HG02798 (cell line): ENCODE measurements at regions not wholly inside any gene's neighbourhood (a gene's known extent, or its start where the extent isn't known, plus 50 kb on each side); places are given as distances from the start of the nearest gene placed in this dataset.
"Not testable (repeated sequence)": the region's sequence is repeated elsewhere in the genome, so short reads cannot be mapped to it uniquely, and the experiment has no call there.

Experiments
- ATAC-seq: cut with Tn5 transposase; IDR thresholded peaks from one replicate; pipeline ENCODE4 v1.9.1; 2021; ENCODE audit warnings: mild to moderate bottlenecking; ENCODE audit not compliant: unreplicated experiment, poor library complexity

DNA sequence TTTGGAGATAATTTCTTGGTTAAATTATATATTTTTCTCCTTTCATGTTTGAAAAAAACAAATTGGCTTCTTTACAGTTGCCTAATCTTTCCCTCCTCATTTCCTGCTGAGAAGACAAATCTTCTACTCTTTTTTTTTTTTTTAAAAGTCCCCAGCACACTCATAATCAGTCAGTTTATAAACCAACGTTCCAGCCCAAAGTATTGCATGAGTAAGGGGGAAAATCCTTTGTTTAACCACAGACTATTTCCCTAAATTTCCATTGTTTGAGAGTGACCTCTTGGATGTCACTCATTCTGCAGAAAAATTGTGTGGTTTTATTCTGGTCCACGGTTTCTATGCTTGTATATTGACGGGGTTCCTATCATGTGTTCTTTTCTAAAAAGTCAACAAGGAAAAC lies 55.1 kb upstream of the TLR4 start:
- ATAC-seq = no peak

DNA sequence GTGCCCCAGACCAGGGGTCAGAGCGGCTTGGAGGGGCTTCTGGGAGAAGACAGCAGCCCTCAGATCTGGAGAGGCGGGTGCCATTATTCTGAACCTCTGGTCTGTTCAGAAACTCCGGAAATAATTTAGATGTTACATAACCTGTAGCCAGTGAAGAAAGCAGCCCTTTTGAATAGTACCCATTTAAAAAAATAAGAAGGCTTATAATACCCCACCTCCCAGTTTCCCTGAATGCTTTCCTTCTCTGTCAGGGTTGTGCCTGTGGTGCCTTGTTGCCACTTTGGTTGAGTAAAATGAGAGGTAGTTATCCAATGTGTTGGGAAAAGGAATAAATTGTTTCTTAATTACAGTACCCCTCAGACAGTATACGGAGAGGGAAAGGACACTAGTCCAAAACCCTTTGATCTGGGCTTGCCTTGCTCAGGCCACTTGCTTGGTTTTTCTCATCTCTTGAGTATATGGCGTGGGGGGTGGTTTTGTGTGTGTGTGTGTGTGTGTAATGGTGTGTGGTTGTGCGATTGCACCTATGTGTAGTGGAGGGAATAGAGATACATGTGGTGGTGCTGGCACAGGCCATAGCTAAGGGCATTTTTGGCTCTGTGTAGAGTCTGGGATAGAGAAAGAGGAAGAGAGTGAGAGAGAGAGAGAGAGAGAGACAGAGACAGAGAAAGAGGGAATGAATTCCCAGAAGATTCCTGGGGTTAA lies 59.1 kb upstream of the TLR4 start:
- no peak for ATAC-seq

DNA sequence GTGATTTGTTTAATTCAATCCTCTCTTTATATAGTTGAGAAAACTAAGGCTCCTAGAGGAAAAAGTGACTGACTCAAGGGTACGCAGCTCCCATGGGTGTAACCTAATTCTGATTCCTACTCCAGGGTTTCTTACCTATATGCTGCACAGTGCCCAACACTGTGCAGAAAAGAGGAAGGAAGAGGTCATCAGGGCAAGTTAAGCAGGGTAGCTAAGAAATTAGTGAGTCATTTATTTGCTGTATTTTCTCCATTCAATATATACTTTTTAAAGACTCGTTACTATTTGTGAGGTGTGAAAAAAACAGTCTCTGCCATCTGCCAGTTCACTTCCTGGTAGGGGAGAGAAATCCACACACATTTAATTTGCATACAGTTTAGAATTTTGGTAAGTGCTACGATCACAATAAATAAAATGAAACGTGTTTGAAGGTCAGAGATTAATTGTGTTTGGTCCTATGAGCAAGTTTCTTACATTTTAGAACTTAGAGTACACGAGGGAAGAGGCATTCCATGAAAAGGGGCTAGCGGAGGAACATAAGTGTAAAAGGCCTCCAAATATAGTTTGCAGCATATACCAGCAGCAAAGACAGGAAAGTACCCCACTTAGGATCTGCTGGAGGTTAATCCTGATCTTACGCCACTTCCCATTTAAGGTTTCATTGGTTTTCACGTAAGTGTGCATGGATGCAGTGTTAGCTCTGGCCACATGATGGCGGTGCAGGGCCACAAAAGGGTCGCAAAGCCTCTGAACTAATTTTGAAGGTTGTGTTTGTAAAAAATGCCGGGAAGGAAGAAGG lies 59.9 kb upstream of the TLR4 start:
- peak; percentile 87 for ATAC-seq

DNA sequence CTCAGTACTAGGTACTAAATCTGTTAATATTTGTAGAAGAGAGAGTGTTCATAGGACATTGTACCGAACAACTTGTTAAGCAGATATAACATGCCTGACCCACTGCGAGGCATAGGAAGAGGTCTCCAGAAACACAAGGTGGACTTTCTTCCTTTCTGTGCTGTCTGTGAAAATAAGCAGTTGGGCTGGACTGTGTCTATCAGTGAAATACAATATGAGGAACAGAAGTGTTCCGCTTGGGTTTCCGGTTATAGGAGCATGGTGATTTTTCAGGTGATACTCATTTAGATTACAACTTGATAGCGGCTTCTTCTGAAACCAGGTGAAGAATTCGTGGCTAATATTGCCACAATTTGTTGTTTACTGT lies 60.9 kb upstream of the TLR4 start:
- no peak for ATAC-seq

DNA sequence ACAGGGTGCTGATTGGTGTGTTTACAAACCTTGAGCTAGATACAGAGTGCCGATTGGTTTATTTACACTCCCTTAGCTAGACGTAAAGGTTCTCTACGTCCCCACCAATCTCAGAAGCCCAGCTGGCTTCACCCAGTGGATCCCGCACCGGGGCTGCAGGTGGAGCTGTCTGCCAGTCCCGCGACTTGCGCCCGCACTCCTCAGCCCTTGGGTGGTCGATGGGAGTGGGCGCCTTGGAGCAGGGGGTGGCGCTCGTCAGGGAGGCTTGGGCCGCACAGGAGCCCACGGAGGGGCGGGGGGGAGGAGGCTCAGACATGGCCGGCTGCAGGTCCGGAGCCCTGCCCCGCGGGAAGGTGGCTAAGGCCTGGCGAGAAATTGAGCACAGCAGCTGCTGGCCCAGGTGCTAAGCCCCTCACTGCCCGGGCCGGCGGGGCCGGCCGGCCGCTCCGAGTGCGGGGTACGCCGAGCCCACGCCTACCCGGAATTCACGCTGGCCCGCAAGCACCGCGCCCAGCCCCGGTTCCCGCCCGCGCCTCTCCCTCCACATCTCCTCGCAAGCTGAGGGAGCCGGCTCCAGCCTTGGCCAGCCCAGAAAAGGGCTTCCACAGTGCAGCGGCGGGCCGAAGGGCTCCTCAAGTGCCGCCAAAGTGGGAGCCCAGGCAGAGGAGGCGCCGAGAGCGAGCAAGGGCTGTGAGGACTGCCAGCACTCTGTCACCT lies 61.5 kb upstream of the TLR4 start:
- not testable (repeated sequence) for ATAC-seq

DNA sequence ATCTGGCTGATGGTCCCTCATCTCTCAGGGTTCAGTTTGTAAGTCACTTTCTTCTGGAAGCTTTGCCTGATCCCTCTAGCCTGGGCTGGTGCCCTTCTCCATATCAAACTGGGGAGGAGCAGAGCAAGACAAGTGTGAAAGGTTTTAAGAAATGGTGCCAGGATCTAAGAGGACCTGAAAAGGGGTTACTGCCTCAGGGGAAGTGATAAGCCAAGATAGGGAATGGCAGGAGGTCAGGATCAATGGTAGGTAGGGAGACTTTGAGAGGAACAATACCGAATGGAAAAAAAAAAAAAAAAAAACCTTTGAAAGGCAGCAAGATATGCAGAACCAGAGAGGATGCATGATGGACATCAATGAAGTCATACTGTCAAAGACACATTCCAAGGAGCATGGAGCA lies 67.5 kb upstream of the TLR4 start:
- no peak for ATAC-seq

DNA sequence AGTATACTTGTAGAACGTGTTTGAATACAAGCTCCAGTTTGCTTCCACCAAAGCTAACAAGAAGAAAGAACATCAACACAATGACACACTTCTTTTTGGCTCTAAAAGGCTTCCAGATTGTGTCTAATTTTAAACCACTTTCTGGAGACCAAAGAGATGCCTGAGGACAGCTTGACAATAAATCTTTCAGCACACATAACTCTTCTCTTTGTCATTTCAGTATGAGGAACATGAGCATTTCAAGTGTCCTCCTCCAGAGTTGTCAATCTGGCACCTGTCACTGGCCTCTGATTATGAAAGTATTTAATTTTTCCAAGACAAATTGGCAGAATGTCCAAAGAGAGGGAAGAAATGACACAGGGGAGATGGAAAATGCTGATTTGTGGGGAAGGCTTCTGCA lies 79.0 kb upstream of the TLR4 start:
- ATAC-seq = no peak

DNA sequence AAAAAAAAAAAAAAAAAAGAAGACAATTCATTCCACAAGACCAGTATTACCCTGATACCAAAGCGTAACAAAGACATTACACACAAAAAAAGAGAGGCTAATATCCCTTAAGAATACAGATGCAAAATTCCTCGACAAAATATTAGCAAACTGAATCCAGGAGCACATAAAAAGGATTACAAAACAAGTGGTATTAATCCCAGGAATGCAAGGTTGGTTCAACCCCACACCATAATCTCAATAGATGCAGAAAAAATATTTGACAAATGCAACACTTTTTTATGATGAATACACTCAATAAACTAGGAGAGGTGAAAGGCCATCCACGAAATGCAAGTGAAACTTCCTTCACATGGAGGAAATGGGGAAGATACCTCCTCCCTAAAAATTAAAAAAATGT lies 80.1 kb upstream of the TLR4 start:
- no peak for ATAC-seq

DNA sequence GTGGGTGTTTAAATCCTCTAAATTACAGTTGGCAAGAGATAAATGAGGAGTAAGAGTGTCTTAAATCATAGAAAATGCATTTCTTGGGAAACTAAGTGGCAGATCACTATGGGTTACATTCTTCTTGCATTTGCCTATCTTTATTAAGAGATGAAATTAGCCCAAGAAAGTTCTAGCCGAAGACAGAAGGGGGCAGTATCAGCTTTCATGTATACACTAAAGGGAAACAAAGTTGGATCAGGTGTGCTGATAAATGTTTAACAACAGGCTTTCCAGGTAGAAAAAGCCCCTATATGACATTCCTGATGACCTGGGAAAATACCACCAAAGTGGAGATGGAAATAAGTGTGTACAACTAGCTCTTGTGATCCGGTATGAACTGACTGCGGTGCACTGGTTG lies 81.9 kb upstream of the TLR4 start:
- no peak for ATAC-seq

DNA sequence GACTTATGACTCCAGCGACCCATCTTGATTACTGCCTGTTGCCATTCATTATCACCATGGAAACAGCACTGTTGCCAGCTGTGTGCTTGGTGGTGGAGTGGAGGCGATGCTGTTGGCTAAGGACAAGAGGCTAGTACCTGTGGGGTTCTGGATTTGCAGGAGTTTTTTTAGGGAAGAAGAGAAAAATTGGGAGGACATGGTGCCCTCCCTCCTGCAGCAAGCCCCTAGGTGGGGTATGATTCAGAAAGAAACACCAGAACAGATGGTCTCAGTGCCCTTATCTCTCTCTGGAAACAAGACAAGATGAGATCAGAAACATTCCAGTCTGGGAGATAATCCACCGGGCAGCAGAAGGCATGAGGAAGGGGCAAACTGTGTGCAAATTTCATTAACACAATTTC lies 87.8 kb upstream of the TLR4 start:
- ATAC-seq = no peak

DNA sequence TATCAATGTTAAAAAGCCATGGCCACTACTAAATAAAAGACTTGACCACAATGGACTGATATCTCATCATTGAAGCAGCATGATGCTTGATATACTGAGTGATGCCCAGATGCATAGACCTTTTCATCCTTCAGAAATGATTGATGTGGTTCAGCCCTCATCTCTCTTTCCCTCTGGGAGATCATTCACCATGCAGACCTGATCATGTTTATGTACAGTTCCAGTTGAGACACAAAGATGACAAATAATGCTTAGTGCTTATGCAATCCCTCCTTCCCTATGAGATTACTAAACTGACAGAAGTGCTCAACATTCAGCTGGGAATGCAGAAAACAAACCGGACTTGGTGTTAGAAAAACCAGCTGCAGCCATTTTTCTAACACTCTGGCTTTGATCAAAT lies 91.9 kb upstream of the TLR4 start:
- ATAC-seq = no peak

DNA sequence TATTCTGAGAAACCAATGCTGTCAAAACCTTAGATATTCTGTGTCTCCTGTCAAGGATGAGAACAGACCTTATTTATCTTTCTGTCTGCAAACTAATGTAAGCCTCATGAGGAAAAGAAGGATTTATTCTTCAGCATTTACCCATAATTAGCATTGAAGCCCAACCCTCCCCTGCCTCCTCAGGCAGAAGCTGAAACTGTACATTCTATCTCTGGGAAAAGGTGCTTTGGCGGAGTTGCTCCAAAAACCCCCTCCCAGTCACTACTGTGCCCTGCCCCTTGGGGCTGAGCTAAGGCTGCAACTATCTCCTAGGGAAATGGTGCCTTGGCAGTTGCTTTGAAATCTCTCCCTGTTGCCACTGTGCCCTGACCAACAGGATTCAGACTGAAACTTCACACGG lies 106.2 kb upstream of the TLR4 start:
- no peak for ATAC-seq

DNA sequence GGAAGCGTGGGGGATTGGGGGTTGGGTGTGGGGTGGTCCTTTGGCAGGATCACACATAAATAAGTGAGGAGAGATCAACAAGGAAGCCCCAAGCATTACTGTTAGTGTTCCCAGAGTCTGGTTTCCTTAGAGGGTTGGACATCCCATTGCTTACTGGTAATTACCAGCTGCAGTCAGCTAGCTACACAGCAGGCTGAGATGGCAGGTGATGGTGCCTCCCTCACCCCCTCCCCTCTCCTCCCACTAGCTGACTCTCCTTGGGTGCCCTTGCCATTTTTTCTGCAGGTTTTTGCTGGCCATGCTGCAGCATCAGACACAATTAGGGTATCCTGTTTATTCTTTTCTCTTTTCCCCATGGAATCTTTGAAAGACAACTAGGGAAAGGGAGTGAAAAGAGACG lies 107.5 kb upstream of the TLR4 start:
- ATAC-seq = no peak

DNA sequence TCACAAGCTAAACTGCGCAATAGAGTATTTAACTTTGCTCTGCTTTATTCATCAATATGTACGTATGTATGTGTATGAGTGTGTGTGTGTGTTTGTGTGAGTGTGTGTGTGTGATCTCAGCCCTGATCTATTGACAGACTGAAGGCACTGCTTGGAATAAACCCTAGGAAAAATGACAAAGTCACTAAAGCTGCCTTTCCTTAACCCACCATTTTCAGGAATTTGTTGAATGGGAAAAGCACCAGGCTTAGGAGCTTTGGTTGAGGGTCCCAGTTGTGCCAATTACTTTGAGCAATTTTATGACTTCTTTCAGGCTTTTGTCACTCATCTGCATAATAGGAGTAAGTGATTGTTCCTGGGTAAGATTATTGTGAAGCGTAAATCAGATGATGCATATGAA lies 108.6 kb upstream of the TLR4 start:
- no peak for ATAC-seq

DNA sequence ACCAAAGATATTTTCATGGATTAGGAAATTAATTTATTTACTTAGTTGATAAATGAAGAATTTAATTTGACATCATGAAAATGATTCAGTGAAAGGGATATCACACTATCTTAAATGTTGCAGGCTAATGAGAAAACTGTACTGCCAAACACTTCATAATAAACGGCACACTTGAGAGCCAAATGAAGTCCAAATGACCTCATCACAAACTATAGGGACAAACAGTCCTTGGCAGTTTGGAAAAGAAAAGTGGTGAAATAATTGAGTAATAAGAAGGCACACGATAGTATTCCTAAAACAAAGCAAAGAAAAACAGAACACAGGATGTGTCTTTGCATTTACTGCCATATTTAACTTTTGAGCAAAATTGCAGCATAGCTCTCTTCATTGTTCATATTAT lies 116.9 kb upstream of the TLR4 start:
- no peak for ATAC-seq

DNA sequence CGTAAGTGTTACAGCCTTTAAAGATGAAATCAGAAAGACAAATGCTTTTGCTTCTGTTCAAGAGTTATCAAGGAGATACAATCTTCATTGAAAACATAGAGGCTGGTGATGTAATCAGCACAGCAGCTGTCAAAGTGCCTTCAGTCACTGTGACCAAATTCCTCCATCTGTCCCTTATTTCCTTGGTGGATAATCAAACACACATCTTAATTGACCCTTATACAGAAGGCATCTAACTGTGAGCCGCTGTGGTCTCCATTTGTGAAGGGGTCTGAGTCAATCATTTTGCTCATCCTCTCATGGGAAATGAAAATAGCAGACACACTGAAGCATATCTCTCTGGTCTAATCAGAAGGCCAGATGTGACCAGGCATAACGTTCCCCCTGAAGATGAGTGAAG lies 130.1 kb upstream of the TLR4 start:
- no peak for ATAC-seq

DNA sequence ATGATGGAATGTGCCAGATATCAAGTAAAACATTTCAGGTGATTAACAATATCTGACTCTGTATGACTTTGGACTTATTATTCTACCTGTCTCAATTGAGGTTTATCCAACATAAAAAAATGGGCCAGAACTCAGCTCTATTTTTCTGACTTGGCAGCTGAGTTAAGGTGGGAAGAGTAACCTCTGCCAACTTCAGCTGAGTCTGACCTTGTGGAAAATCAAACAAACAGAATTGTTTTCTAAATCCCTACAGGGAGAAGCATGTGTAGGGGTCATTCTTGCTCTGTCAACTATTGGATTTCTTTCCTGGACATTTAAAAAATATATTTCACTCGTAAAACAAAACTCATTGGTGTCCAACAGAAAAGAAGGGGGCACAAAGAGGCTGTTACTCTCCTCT lies 139.4 kb upstream of the TLR4 start:
- ATAC-seq = no peak

DNA sequence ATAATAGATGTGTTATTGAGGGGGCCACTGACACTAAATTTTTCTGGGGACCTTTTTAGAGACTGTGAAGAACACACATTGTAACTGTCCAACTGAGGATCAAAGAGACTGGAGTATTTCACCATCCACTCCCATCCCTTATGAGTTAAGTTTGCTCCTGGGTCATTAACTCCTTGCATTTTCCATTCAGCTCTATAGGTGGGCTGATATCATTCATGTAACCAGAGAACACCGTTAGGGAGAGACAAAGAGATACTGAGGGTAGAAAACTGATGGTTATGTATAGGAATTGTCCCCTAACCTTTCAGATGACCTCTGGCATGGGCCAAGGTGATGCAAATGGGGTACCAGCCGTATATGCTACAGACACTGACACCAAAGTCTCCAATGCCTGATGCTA lies 142.4 kb upstream of the TLR4 start:
- no peak for ATAC-seq

DNA sequence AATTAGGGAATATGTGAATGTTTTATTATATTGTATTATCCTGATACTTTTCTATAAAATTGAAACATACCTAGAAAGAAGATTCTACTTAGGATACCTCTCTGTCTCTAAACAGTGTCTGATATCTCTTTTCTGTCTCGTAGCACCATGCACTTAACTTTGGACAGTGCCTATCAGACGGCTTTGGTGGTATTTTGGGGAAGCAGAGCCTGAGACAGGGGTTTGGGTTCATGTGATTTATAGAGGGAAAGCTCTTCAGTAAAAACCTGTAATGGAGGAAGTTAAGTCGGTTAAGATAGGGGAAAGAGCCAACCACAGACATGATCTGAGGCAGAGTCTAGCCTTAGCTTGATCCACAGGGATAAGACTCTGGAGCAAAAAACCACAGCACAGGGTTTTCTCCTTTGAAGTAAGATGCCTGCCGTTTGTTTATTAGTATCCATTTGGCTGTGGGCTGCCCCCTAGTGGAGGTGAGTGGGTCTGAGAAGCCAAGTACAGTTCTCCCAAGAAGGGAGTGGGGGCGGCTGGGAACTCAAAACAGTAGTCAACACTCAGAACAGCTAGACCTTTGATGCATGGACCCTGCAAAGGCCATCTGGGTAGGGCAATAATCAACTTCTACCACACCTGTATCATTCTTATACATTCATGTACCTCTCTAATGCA lies 141.2 kb upstream of the ASTN2 start:
- peak; percentile 90 for ATAC-seq

DNA sequence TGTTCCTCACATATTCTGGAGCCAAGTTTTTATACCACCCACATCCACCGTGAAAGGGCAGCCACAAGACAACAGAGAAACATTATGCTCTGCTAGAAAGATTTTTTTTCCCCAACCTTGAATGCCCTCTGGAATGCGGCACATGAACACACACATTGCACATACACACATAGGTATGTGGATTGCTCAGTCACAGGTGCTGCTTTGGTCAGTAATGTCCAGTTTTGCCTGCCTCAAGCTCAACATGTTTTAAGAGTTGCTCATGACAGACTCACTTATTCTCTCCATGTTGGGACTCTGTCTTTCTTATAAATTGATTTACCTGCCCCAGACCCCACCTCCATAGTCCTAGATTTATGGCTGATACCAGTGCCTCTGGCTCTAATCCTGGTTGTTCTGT lies 138.0 kb upstream of the ASTN2 start:
- no peak for ATAC-seq

DNA sequence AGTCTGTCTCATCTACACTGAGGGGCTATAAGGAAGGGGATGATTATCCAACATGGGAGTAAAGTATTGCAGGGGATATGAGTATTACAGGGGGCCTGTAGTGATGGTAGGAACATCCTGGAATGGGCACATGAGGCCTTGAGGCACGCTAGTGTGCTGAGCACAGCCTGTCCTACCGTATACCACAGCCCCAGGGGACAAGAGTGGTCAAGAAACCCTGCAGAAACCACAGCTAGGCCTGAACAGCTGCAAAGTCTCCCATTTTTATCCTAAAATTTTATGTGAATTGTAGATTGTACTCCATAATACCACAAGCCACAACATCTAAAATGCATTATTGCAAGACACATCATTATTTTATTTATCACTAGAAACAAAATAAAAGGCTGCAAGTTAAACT lies 136.3 kb upstream of the ASTN2 start:
- ATAC-seq = no peak
